ENCODE measurements at regions not wholly inside any gene's neighbourhood (a gene's known extent, or its start where the extent isn't known, plus 50 kb on each side); places are given as distances from the start of the nearest gene placed in this dataset.

- TF ChIP-seq PKNOX1 (IDR thresholded peaks at IDR 0.05) (no peak), NFRKB (IDR thresholded peaks at IDR 0.05) (no peak), FOXM1 (IDR thresholded peaks at IDR 0.05; ENCODE audit: borderline replicate concordance) (no peak), ELF4 (IDR thresholded peaks at IDR 0.05) (no peak), HDGF (IDR thresholded peaks at IDR 0.05; ENCODE audit: borderline replicate concordance) (no peak), CTBP1 (IDR thresholded peaks at IDR 0.05; ENCODE audit: borderline replicate concordance) (no peak), ZNF384 (IDR thresholded peaks at IDR 0.05) (no peak), SP1 (IDR thresholded peaks at IDR 0.05) (no peak), L3MBTL2 (conservative IDR thresholded peaks at IDR 0.05) (no peak), LEF1 (IDR thresholded peaks at IDR 0.05; ENCODE audit: borderline replicate concordance) (no peak), BHLHE40 (IDR thresholded peaks at IDR 0.05; ENCODE audit: borderline replicate concordance) (no peak)
Observed at GRCh38 chr1:4084446-4084845, 184.4 kb upstream of the C1orf174 start.
